SH-SY5Y (cell line): ENCODE measurements at regions not wholly inside any gene's neighbourhood (a gene's known extent, or its start where the extent isn't known, plus 50 kb on each side); places are given as distances from the start of the nearest gene placed in this dataset.

ENCODE experiments used
- GATA2 ChIP-seq: IDR thresholded peaks from 2 replicates; pipeline ENCODE4 v1.6.1; 2011; ENCODE audit warnings: mild to moderate bottlenecking, low read depth, low read length
- GATA3 ChIP-seq: IDR thresholded peaks from 2 replicates; pipeline ENCODE4 v1.6.1; 2011; ENCODE audit warnings: low read depth, mild to moderate bottlenecking, low read length, moderate library complexity

GRCh38 chr11:98153752-98154151 is 867.0 kb upstream of the CNTN5 start:
- TF ChIP-seq GATA3 (no peak), GATA2 (no peak)
